Smooth muscle cell (in vitro differentiated cells): ENCODE measurements at regions not wholly inside any gene's neighbourhood (a gene's known extent, or its start where the extent isn't known, plus 50 kb on each side); places are given as distances from the start of the nearest gene placed in this dataset.

ENCODE experiments used
- DNase-seq: peaks from one replicate; lab custom pipeline; 2025; ENCODE audit not compliant: unreplicated experiment; lab: John Stamatoyannopoulos, UW
- H2AFZ ChIP-seq: fragments of 200-600 bp; sonication (generic); 2 replicates; pipeline ENCODE4 v1.6.0; 2016; ENCODE audit warnings: antibody characterized with exemption, low read depth, mild to moderate bottlenecking
- H3F3A ChIP-seq: fragments of 200-600 bp; sonication (generic); 2 replicates; pipeline ENCODE4 v1.6.0; 2017; ENCODE audit warnings: antibody characterized with exemption, low read depth
- H3K27ac ChIP-seq: fragments of 200-600 bp; sonication (generic); 2 replicates; pipeline ENCODE4 v1.5.1; 2016; ENCODE audit warnings: low read depth, mild to moderate bottlenecking
- H3K27me3 ChIP-seq: fragments of 200-600 bp; sonication (generic); 2 replicates; pipeline ENCODE4 v1.6.1; 2016; ENCODE audit warnings: low read depth, mild to moderate bottlenecking
- H3K36me3 ChIP-seq: fragments of 200-600 bp; sonication (generic); 2 replicates; pipeline ENCODE4 v1.5.1; 2016; ENCODE audit warnings: low read depth
- H3K4me1 ChIP-seq: fragments of 200-600 bp; sonication (generic); 2 replicates; pipeline ENCODE4 v1.5.1; 2016; ENCODE audit warnings: low read depth
- H3K4me2 ChIP-seq: fragments of 200-600 bp; sonication (generic); 2 replicates; pipeline ENCODE4 v1.6.0; 2016; ENCODE audit warnings: mild to moderate bottlenecking
- H3K4me3 ChIP-seq: fragments of 200-600 bp; sonication (generic); 2 replicates; pipeline ENCODE4 v1.5.1; 2016; ENCODE audit warnings: mild to moderate bottlenecking
- H3K79me2 ChIP-seq: fragments of 200-600 bp; sonication (generic); 2 replicates; pipeline ENCODE4 v1.6.0; 2016; ENCODE audit warnings: low read depth, mild to moderate bottlenecking
- H3K9ac ChIP-seq: fragments of 200-600 bp; sonication (generic); 2 replicates; pipeline ENCODE4 v1.6.0; 2016; ENCODE audit warnings: low read depth
- H3K9me3 ChIP-seq: fragments of 200-600 bp; sonication (generic); replicated peaks from 2 replicates; pipeline ENCODE4 v1.5.1; 2016; ENCODE audit warnings: low read depth
- H4K20me1 ChIP-seq: fragments of 200-600 bp; sonication (generic); 2 replicates; pipeline ENCODE4 v1.6.0; 2016; ENCODE audit warnings: low read depth
- WGBS: methylation state at CpG from one replicate; pipeline ENCODE4 v1.1.7; 2016; ENCODE audit warnings: low lambda C conversion rate; 5-methylcytosine and 5-hydroxymethylcytosine counted together
- TF ChIP-seq, protein P1 (sequence below): fragments of 200-600 bp; sonication (generic); IDR thresholded peaks from 2 replicates; pipeline ENCODE4 v1.5.1; 2017; ENCODE audit warnings: borderline replicate concordance, mild to moderate bottlenecking, antibody characterized with exemption; ENCODE audit not compliant: insufficient read depth, poor library complexity, severe bottlenecking

DNA sequence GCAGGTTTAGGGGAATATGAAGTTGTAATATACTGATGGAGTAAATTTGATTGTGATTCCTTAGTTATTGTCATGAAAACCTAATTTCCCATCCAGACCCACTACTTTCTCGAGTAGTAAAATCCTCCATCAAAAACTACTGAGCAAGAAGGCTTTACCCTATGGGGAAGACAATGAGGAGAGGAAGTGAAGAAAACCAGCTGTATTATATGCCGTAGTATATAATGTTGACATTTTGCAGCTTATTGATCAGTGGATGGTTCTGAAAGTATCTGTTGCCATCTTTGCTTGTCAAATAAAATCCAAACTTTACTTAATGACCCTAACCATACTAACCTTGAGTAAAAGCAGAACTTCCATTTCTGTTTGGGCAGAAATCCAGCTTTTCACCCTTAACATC is 292.8 kb upstream of the RAG2 start:
- no peak overlapping the region for H3K4me2 ChIP-seq
- H3K27me3 ChIP-seq, result peaks cover 7% of the 10 kb centered on the region
- no peaks in the 10 kb centered on the region for H3K4me1 ChIP-seq
- H3K27ac ChIP-seq, result no peak overlapping the region
- DNase-seq, result no peak
- TF ChIP-seq, protein P1, sequence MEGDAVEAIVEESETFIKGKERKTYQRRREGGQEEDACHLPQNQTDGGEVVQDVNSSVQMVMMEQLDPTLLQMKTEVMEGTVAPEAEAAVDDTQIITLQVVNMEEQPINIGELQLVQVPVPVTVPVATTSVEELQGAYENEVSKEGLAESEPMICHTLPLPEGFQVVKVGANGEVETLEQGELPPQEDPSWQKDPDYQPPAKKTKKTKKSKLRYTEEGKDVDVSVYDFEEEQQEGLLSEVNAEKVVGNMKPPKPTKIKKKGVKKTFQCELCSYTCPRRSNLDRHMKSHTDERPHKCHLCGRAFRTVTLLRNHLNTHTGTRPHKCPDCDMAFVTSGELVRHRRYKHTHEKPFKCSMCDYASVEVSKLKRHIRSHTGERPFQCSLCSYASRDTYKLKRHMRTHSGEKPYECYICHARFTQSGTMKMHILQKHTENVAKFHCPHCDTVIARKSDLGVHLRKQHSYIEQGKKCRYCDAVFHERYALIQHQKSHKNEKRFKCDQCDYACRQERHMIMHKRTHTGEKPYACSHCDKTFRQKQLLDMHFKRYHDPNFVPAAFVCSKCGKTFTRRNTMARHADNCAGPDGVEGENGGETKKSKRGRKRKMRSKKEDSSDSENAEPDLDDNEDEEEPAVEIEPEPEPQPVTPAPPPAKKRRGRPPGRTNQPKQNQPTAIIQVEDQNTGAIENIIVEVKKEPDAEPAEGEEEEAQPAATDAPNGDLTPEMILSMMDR, result no peak
- no peaks in the 10 kb centered on the region for H3K36me3 ChIP-seq
- no peak overlapping the region for H3K4me3 ChIP-seq
- H3F3A ChIP-seq, result no peaks in the 10 kb centered on the region
- no peaks in the 10 kb centered on the region for H3K79me2 ChIP-seq
- no peak overlapping the region for H2AFZ ChIP-seq
- WGBS, result 85% methylated on average over 2 of the region's 2 CpGs
- no peaks in the 10 kb centered on the region for H3K9me3 ChIP-seq
- no peaks in the 10 kb centered on the region for H4K20me1 ChIP-seq
- no peak overlapping the region for H3K9ac ChIP-seq

DNA sequence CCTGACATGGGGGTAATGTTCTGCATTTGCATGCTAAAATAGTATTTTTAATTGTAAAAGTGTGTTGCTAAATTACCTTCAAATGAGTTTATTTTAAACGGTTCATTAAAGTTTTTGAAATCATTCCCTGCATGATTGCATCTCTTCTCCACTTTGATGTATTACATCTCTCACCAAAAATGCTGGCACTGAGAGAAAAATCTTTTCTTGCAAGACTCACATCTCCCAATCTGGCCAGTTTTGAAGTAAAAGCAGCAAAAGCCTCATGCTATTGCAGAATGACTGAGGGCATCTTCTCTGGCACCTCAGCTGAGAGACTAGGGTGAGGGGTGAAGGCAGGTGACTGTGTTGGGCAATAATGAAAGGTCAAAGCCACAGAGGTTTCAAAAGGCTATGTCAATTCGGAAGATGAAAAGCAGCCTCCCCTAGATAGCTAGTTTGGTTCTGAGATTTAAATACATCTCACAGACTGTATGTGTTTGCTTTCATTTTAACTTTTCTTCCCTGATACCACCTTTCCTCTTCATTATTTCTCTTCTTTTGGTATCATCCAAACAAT is 292.2 kb upstream of the RAG2 start:
- H3K9me3 ChIP-seq, result no peaks in the 10 kb centered on the region
- no peak overlapping the region for H3K9ac ChIP-seq
- H3K4me3 ChIP-seq, result no peak overlapping the region
- WGBS, result 77% methylated on average over 2 of the region's 2 CpGs
- H2AFZ ChIP-seq, result no peak overlapping the region
- TF ChIP-seq, protein P1, result no peak
- H4K20me1 ChIP-seq, result no peaks in the 10 kb centered on the region
- no peak overlapping the region for H3K27ac ChIP-seq
- H3K79me2 ChIP-seq, result no peaks in the 10 kb centered on the region
- no peak for DNase-seq
- H3K4me2 ChIP-seq, result no peak overlapping the region
- H3K27me3 ChIP-seq, result peaks cover 7% of the 10 kb centered on the region
- no peaks in the 10 kb centered on the region for H3K4me1 ChIP-seq
- H3F3A ChIP-seq, result no peaks in the 10 kb centered on the region
- H3K36me3 ChIP-seq, result no peaks in the 10 kb centered on the region

DNA sequence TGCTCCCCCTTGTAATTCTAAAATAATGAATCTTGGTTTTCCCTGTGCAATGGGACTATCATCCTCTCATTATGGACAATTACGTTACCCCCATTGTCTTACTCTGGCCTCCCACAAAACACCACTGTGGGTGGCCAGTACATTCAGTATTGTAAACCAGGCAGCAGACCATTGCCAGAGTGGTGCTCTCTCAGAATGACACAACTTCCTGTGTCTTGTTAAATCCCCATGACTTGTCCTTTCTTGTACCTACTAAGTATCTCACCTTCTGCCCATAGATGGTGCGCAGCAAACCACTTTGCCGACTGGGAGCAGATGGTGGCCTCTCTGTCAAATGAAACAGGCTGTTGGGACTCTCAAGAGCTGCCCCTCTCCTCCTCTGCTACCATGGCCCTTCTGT is 287.1 kb upstream of the RAG2 start:
- H3K9ac ChIP-seq, result no peak overlapping the region
- no peaks in the 10 kb centered on the region for H3K36me3 ChIP-seq
- H3K4me3 ChIP-seq, result no peak overlapping the region
- WGBS, result 93% methylated on average over 3 of the region's 3 CpGs
- peaks cover 7% of the 10 kb centered on the region for H3K27me3 ChIP-seq
- H4K20me1 ChIP-seq, result no peaks in the 10 kb centered on the region
- H3F3A ChIP-seq, result no peaks in the 10 kb centered on the region
- no peaks in the 10 kb centered on the region for H3K79me2 ChIP-seq
- no peak overlapping the region for H3K4me2 ChIP-seq
- TF ChIP-seq, protein P1, result no peak
- H3K27ac ChIP-seq, result no peak overlapping the region
- no peak for DNase-seq
- H2AFZ ChIP-seq, result no peak overlapping the region
- no peaks in the 10 kb centered on the region for H3K4me1 ChIP-seq
- H3K9me3 ChIP-seq, result no peaks in the 10 kb centered on the region

DNA sequence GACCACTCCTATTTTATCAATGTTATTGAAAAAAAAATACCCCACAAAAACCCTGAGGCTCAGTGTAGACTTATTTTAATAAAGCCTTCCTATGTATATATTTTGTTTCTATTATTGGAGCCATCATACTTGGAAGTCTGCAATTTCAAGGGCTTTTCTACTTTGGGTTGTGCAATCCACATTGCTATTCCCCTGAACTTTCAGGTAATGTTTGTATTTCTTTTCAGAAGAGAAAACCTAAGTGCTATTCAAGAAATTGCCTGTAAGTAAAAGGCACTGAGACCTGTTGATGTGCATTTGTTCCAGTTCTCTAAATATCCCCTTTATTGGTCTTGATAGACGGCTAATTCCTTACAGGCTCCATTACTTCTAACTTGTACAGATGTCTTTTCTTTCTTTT is 280.7 kb upstream of the RAG2 start:
- Histone ChIP-seq H3F3A (no peaks in the 10 kb centered on the region), H2AFZ (no peak overlapping the region), H3K9ac (no peak overlapping the region), H3K9me3 (no peaks in the 10 kb centered on the region), H3K36me3 (no peaks in the 10 kb centered on the region), H3K4me1 (no peaks in the 10 kb centered on the region), H3K27me3 (no peaks in the 10 kb centered on the region), H4K20me1 (no peaks in the 10 kb centered on the region), H3K4me2 (no peak overlapping the region), H3K4me3 (no peak overlapping the region), H3K27ac (no peak overlapping the region), H3K79me2 (no peaks in the 10 kb centered on the region)
- 96% methylated on average over 1 of the region's 1 CpG for WGBS
- TF ChIP-seq, protein P1, result no peak
- DNase-seq, result no peak
